Hepatocyte (in vitro differentiated cells): ENCODE measurements at regions not wholly inside any gene's neighbourhood (a gene's known extent, or its start where the extent isn't known, plus 50 kb on each side); places are given as distances from the start of the nearest gene placed in this dataset.
"Not testable (repeated sequence)": the region's sequence is repeated elsewhere in the genome, so short reads cannot be mapped to it uniquely, and the experiment has no call there.

Experiments used
- DNase-seq: peaks from one replicate; pipeline ENCODE4 v3.0.0-alpha.2; 2016; ENCODE audit warnings: low spot score
- H2AFZ ChIP-seq: fragments of 200-600 bp; sonication (generic); 2 replicates; pipeline ENCODE4 v1.6.0; 2016; ENCODE audit warnings: antibody characterized with exemption, mild to moderate bottlenecking
- H3K27ac ChIP-seq: fragments of 200-600 bp; sonication (generic); 2 replicates; pipeline ENCODE4 v1.5.1; 2016; ENCODE audit warnings: mild to moderate bottlenecking
- H3K27me3 ChIP-seq: fragments of 200-600 bp; sonication (generic); 2 replicates; pipeline ENCODE4 v1.6.1; 2016
- H3K36me3 ChIP-seq: fragments of 200-600 bp; sonication (generic); replicated peaks from 2 replicates; pipeline ENCODE4 v1.5.1; 2016; ENCODE audit warnings: low read depth; ENCODE audit not compliant: insufficient read depth
- H3K4me1 ChIP-seq: fragments of 200-600 bp; sonication (generic); 2 replicates; pipeline ENCODE4 v1.5.1; 2016; ENCODE audit warnings: mild to moderate bottlenecking, moderate library complexity; ENCODE audit not compliant: insufficient read depth
- H3K4me2 ChIP-seq: fragments of 200-600 bp; sonication (generic); 2 replicates; pipeline ENCODE4 v1.6.0; 2016
- H3K4me3 ChIP-seq: fragments of 200-600 bp; sonication (generic); 2 replicates; pipeline ENCODE4 v1.5.1; 2016; ENCODE audit warnings: mild to moderate bottlenecking
- H3K79me2 ChIP-seq: fragments of 200-600 bp; sonication (generic); 2 replicates; pipeline ENCODE4 v1.6.0; 2017; ENCODE audit warnings: mild to moderate bottlenecking
- H3K9me2 ChIP-seq: fragments of 200-600 bp; sonication (generic); replicated peaks from 2 replicates; pipeline ENCODE4 v1.6.0; 2017; ENCODE audit warnings: mild to moderate bottlenecking; ENCODE audit not compliant: insufficient read depth
- H3K9me3 ChIP-seq: fragments of 200-600 bp; sonication (generic); 2 replicates; pipeline ENCODE4 v1.5.1; 2016; ENCODE audit warnings: low read depth, mild to moderate bottlenecking
- H4K20me1 ChIP-seq: fragments of 200-600 bp; sonication (generic); 2 replicates; pipeline ENCODE4 v1.6.0; 2016; ENCODE audit warnings: mild to moderate bottlenecking; ENCODE audit not compliant: insufficient read depth, poor library complexity, severe bottlenecking
- CTCF ChIP-seq: fragments of 200-600 bp; sonication (generic); IDR thresholded peaks from 2 replicates; pipeline ENCODE4 v1.5.1; 2016; ENCODE audit warnings: antibody characterized with exemption, mild to moderate bottlenecking; ENCODE audit not compliant: poor library complexity
- EZH2 ChIP-seq: fragments of 200-600 bp; sonication (generic); IDR thresholded peaks from 2 replicates; pipeline ENCODE4 v1.6.1; 2016; ENCODE audit warnings: antibody characterized with exemption, mild to moderate bottlenecking, borderline replicate concordance
- EZH2phosphoT487 ChIP-seq: fragments of 200-600 bp; sonication (generic); IDR thresholded peaks from one replicate; pipeline ENCODE4 v1.6.1; 2018; ENCODE audit warnings: antibody characterized with exemption, mild to moderate bottlenecking, low read depth, moderate library complexity; ENCODE audit not compliant: unreplicated experiment, severe bottlenecking
- whole genome bisulfite sequencing: methylation state at CpG from one replicate; pipeline ENCODE4 v1.1.6; 2016; ENCODE audit warnings: low lambda C conversion rate; ENCODE audit errors: missing lambda C conversion rate; 5-methylcytosine and 5-hydroxymethylcytosine counted together

- no peaks in the 10 kb centered on the region for H3K4me1 ChIP-seq
- no peaks in the 10 kb centered on the region for H4K20me1 ChIP-seq
- no peak overlapping the region for H3K4me2 ChIP-seq
- no peaks in the 10 kb centered on the region for H3K9me2 ChIP-seq
- no peaks in the 10 kb centered on the region for H3K36me3 ChIP-seq
- no peak overlapping the region for H2AFZ ChIP-seq
- H3K4me3 ChIP-seq: no peak overlapping the region
- H3K27me3 ChIP-seq: no peaks in the 10 kb centered on the region
- no peaks in the 10 kb centered on the region for H3K79me2 ChIP-seq
- no peaks in the 10 kb centered on the region for H3K9me3 ChIP-seq
- DNase-seq: no peak
- no peak overlapping the region for H3K27ac ChIP-seq
- TF ChIP-seq CTCF: no peak
- 60% methylated on average over 3 of the region's 3 CpGs for WGBS
Measured at GRCh38 chr2:58595714-58596113, 354.6 kb upstream of the FANCL start.

- Histone ChIP-seq H3K4me1 (no peaks in the 10 kb centered on the region), H3K79me2 (no peaks in the 10 kb centered on the region), H3K27ac (no peak overlapping the region), H2AFZ (no peak overlapping the region), H3K4me2 (no peak overlapping the region), H3K36me3 (no peaks in the 10 kb centered on the region), H4K20me1 (no peaks in the 10 kb centered on the region), H3K9me3 (no peaks in the 10 kb centered on the region), H3K27me3 (no peaks in the 10 kb centered on the region), H3K4me3 (no peak overlapping the region), H3K9me2 (no peaks in the 10 kb centered on the region)
- TF ChIP-seq EZH2 (no peak), EZH2phosphoT487 (no peak), CTCF (no peak)
- no peak for DNase-seq
Measured at GRCh38 chr2:58594762-58595161, 353.6 kb upstream of the FANCL start.

GRCh38 chr2:58594175-58594574, 353.1 kb upstream of the FANCL start:
- no peak overlapping the region for H3K4me2 ChIP-seq
- no peaks in the 10 kb centered on the region for H4K20me1 ChIP-seq
- TF ChIP-seq EZH2phosphoT487 (no peak), EZH2 (no peak), CTCF (no peak)
- no peak for DNase-seq
- H3K79me2 ChIP-seq: no peaks in the 10 kb centered on the region
- no peaks in the 10 kb centered on the region for H3K4me1 ChIP-seq
- H3K9me2 ChIP-seq: no peaks in the 10 kb centered on the region
- H2AFZ ChIP-seq: no peak overlapping the region
- H3K9me3 ChIP-seq: no peaks in the 10 kb centered on the region
- WGBS: 64% methylated on average over 4 of the region's 4 CpGs
- H3K27ac ChIP-seq: no peak overlapping the region
- no peaks in the 10 kb centered on the region for H3K36me3 ChIP-seq
- no peaks in the 10 kb centered on the region for H3K27me3 ChIP-seq
- no peak overlapping the region for H3K4me3 ChIP-seq

GRCh38 chr2:58586178-58586577, 345.1 kb upstream of the FANCL start:
- not testable (repeated sequence) for H3K9me3 ChIP-seq, H3K9me2 ChIP-seq, H3K79me2 ChIP-seq, H3K4me2 ChIP-seq, H3K27ac ChIP-seq, DNase-seq, H4K20me1 ChIP-seq, H3K4me3 ChIP-seq, H3K36me3 ChIP-seq, H3K27me3 ChIP-seq, H2AFZ ChIP-seq, H3K4me1 ChIP-seq
- 95% methylated on average over 5 of the region's 5 CpGs for WGBS
